Amniotic epithelial cell (primary cell): ENCODE measurements at regions not wholly inside any gene's neighbourhood (a gene's known extent, or its start where the extent isn't known, plus 50 kb on each side); places are given as distances from the start of the nearest gene placed in this dataset.
"Not testable (repeated sequence)": the region's sequence is repeated elsewhere in the genome, so short reads cannot be mapped to it uniquely, and the experiment has no call there.

Experiments
- DNase-seq: peaks from one replicate; pipeline ENCODE4 v3.0.0-alpha.2; 2010; ENCODE audit warnings: low read depth

DNA sequence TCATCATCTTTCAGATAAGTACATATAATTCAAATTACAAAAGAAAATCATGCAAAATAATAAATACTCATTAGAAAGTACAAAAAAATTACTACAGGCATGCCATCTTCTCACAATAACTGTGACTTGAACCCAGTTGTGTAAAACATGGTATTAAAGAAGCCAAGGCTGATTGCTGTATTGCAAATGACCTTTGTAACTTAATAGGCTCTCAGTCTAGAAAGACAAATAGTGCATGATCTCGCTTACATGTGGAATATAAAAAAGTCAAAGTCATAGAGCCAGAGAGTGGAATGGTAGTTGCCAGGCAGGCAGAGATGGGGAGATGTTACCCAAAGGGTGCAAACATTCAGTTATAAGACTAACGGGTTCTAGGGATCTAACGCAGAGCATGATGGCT lies 626.1 kb downstream of the COL12A1 start:
- no peak for DNase-seq

DNA sequence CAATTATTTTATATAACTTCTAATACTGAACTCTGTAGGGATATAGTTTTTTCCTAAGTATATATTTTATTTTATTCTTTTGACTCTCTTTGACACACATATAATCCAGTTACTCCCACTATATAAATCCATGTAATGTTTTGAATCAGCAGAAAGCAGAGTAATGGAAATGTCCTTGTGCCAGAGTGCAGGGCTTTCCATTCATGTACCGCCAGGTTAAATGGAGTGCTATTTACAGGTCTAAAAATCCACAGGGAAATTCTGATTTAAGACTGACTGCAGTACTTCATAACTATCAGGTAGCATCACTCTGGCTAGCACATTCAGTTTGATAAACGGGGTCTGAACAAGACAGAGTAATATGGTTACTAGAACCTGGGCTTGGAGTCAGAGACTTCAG lies 626.8 kb downstream of the COL12A1 start:
- DNase-seq = no peak

DNA sequence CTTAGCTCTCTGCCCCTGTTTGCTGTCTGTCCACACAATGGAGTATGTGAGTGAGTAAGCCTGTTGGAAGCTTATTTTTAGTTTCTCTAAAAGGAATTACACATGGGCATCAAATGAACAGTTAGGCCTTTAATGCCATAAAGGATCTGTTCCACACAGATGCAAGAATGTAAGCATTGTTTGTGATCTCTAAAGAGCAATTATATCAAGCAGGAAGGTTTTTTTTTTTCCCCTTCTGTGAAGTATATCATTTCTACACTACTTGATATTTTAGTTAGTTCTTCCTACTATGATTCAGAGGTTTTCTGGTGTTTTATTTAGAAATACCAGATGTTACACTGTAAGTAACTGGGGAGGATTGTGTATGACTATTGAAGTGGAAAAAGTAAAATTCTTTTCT lies 627.5 kb downstream of the COL12A1 start:
- DNase-seq = peak; percentile 92

DNA sequence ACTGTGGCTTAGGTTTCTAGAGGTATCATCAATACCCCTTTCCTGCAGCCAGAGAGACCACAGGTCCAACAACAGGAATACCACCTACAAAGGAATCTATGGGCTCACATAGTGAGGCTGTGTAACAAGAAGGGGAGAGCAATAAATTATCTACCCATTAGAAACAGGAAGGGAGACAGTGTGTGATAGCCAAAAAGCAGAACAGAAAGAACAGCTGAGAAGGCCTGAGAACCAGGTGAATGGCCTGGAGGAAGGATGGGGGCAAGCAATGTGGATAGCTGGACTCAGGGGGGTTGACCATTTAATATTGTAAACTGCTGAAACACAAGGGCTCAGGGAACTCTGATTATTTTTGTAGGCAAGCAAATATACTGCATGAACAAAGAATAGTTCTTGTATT lies 628.2 kb downstream of the COL12A1 start:
- no peak for DNase-seq

DNA sequence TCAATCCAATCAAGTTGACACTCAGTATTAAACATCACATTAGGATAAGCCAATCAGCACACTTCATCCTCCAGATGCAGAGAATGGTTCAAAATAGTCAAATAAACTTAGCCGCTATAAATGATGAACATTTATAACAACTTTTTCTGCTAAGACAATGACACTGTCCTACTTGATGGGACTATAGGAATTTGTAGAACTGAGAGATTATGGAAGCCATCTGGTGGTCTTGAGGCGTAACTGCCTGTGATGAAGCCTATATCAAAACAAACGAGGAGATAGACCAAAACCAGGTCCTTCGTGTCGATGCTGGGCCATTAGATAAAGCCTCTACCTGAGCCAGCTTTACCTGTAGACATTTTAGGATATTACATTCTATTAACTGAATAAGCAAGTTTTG lies 631.1 kb downstream of the COL12A1 start:
- DNase-seq = peak; percentile 52

DNA sequence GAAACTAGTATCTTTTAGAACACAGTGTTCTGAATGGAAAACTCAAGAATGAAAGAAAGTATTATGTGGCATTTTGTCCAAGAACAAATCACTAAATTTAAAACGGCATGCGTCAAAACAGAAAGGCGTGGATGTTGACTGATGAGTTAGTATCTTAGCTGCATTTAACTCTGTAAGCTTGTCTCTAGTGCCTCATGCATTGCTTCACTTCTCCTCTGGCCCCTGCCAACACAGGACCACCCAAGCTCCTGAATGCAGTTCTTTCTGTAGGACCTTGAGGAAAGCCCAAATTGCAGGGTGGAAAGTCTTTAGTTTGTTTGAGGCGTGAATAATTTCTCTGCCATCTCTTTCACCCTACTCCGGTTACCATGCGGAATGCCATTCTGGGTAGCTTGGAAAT lies 632.2 kb downstream of the COL12A1 start:
- DNase-seq = peak; percentile 73

DNA sequence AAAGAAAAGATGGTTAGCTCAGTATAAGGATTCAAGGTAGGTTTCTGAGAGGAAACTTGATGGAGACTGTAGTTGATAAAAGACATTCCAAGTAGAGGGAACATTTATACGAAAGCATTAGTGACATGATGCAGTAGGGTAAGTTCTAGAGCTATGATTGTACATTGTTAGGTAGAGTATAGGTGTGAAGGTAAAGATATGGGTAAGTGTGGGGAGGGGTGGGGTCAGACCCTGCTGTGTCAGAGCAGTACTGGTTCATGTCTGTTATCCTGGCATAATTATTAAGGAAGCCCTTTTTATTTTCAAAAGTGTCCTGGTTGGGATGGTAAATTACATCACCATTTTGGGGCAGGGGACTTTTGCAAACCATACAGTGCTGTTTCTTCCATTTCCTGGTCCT lies 635.8 kb downstream of the COL12A1 start:
- no peak for DNase-seq

DNA sequence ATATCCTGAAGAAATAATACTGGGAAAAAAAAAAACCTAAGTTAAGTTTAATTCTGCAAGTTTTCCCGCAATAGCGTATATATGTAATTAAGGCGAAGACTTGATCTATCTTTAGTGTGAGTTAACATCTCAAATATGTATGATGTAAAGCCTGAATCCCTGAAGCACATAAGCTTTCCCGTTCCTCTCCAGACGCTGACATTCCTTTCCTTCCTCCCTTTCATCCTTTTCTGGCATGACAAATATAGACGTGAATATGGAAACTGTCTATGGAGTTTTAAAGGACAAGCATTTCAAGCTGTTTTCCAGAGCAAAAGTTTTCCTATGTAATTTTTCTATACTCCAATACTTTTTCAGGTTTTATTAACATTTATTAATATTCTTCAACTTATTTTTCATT lies 637.0 kb downstream of the COL12A1 start:
- peak; percentile 78 for DNase-seq

DNA sequence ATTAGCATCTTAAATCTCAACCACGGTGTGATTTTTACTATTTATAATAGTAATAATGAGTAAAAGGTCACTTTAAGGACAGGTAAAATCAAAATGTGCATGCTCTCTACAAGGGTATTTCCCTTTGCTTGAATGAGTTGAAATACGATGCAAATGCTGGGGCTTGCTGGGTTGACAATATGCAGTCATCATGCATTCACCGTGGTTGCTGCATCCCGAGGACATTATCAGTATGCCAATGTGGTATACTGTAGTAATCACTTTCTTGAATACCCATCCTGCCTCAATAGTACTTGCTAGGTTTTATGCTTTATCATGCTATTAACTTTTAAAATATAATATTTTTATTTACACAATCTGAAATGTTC lies 637.9 kb downstream of the COL12A1 start:
- not testable (repeated sequence) for DNase-seq

DNA sequence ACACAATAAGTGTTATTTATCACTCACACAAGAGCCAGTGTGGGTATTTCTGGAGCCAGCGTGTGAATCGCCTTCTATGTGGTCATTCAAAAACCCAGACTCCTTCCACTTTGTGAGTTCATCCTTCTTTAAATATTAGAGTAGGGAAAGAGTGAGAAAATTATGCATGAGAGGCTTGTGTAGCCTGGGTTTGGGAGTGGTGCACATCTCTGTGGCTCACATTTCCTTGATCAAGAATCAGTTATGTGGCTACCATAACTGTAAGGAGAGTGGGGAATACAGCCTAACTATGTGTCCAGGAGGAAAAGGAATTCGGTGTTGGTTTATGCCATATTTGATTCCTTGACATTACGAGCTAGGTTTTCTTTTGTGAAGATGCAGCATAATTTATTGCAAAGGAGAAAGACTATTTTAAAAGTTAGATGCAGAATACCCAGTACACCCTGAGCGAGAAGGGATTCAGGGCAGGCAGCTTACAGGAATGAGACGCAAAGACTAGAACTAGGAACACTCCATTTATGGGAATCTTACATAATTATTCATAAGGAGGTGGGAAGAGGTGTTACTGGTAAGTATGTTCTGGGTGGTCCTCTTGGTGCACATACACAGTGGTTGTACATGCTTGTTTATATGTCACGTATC lies 638.5 kb downstream of the COL12A1 start:
- DNase-seq = no peak

DNA sequence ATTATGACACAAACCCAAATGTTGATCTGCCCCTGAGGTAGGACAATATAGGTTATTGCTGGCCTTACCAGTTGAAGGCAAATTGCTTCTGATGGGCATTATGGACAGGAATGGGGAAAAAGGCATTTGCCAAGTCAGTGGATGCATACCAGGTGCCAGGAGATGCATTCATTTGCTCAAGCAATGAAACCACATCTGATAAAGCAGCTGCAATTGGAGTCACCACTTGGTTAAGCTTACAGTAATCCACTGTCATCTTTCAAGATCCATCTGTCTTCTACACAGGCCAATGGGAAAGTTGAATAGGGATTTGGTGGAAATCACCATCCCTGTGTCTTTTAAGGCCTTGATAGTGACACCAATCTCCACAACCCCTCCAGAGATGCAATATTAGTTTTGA lies 648.6 kb downstream of the COL12A1 start:
- peak; percentile 59 for DNase-seq

DNA sequence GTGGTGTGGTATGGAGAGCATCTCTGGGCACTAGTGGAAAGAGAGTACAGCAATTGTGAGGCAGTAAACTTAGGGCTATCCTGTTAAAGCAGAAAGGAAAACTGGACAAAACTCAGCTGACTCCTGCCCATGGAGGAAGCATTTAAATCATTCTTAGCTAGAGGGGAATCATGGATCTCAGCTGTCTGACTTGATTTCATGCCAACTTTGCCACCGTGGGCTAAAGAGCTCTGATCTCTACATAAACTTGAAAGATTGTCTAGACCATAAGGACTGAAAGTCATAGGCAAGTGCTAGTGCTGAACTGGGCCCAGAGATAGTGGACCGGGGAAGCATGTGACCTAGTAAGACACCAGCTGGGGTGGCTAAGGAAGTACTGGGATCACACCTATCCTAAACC lies 651.8 kb downstream of the COL12A1 start:
- DNase-seq = no peak

DNA sequence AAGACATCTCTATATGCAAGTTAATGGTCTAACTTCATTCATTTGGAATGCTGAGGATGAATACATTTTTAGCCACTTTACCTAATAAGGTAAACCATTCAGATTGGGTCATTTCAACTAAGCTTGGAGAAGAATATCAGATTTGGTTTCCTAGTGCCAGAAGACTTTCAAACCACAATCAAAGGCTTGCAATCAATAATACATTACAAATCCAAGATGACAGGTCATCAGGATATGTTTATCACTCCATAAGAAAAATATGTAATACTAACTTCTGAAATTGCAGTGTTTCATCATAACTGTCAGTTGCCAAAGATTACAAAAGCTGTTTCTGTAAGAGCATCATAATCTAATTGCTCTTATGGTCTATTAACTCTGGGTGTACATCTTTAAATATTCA lies 654.0 kb downstream of the COL12A1 start:
- DNase-seq = peak; percentile 97

DNA sequence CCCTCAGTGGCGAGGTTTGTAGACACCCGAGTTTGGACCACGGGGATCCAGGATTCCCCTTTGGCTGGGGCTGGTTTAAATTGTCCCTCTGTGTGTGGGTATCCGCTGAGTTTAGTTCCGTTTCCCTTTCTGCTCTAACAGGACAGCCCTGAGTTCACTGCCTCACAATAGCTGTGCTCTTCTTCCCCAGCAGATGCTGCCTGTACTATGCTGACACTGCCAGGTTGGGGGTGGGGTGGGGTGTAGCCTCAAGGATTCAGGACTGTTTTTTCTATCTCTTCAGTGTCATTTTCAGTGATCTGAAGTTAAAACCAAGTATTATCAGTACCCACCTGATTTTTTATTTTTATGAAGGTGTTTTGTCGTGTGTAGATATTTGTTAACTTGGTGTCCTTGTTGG lies 655.0 kb downstream of the COL12A1 start:
- DNase-seq = no peak

DNA sequence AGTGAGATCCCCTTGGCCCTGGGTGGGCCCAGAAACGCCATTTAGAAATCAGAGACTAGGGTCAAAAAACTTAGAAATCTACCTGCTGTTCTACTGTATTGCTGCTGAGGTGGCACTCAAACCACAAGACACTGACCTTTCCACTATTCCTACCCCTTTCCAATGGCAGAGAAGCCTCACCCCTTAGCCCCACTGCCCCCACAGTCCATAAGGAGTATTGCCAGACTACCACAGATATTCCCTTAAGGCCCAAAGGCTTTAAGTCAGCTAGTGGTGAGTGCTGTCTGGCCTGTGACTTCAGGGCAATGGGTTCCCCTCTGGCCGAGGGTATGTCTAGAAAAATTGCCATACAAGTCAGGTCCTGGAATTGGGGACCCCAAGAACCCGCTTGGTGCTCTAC lies 656.1 kb downstream of the COL12A1 start:
- no peak for DNase-seq

DNA sequence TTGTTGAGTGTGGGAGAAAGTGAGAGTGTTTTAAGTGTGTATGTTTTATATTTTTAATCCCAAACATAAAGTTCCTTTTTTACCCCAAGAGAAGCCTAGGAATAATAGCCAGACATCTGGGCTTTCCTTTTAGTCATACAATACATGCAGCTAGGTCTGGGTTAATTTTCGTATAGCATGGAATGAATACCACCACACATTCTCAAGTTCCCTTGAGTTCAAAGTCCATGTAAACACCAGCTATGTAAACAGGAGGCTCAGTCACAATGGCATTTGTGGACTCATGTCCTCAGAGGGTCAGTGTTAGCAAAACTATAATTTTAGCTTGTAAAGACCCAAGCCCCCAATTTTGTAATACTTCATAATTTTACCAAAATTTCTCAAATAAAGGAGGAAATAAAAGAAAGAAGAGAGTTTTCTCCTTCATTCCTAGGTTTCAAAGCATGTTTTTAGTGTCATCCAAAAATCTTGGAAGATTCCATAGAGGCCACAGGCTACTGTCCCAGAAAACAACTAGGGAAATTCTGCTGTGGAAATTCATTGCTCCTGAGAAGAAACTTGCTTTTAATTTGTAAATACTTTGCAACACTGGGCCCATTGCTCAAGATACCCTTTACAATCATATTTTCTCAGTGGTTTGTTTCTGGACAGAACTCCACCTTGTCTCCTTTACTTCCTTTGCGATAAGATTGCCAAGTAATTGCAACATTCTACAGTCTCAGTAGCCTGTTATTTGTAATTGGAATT lies 671.2 kb downstream of the COL12A1 start:
- DNase-seq = peak; percentile 95

DNA sequence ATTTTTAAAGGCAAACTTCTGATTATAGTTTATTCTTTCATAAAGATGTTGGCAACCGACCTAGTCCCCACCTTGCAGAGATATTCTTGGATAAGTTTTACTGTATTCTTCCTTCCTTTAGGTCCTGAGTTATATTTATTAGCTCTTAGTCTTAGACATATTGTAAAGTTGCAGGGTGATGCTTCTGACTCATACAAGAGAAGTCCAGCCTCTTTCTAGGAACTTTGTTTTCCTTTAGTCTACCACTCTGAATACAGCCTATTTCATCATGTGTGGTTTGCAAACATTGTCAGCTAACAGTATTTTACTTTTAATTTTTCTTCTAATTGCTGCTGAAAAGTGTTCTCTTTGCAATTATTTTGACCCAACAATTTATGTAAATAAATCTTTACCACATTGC lies 686.7 kb downstream of the COL12A1 start:
- peak; percentile 84 for DNase-seq

DNA sequence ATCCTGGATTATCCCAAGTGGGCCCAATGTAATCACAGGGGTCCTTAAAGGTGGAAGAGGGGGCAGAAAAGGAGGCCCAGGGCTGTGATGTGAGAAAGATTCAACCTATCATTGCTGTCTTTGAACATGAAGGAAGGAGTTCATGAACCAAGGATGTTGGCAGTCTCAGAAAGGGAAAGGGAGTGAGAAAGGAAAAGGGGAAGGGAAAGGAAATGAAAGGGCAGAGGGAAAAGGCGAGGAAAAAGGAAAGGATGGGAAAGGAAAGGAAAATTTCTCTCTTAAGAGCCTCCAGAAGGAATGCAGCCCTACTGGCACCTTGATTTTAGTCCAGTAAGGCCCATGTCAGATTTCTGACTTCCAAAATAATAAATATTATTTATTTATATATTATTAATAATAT lies 687.8 kb downstream of the COL12A1 start:
- no peak for DNase-seq

DNA sequence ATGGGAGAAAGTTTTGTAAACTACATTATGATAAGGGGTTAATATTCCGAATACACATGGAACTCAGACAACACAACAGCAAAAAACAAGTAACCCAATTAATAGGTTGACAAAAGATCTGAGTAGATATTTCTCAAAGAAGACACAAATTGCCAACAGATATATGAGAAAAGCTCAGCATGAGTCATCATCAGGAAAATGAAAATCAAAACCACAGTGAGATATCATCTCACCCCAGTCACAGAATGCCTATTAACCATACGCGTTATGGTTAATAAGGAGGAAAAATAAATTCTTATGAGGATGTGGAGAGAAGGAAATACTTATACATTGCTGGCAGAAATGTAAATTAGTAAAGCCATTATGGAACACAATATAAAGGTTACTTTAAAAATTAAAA lies 695.0 kb downstream of the COL12A1 start:
- peak; percentile 65 for DNase-seq

DNA sequence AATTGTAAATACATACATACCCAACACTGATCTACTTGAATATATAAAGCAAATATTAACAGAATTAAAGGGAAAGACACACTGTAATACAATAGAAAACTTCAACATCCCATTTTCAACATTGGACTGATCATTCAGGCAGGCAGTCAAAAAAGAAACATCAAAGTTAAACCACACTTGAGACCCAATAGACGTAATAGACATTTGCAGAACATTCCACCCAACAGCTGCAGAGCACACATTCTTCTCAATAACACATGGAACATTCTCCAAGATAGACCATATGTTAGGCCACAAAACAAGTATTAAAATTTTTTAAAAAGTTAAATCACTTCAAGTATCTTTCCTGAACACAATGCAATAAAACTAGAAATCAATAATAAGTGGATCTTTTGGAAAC lies 698.2 kb downstream of the COL12A1 start:
- DNase-seq = no peak

DNA sequence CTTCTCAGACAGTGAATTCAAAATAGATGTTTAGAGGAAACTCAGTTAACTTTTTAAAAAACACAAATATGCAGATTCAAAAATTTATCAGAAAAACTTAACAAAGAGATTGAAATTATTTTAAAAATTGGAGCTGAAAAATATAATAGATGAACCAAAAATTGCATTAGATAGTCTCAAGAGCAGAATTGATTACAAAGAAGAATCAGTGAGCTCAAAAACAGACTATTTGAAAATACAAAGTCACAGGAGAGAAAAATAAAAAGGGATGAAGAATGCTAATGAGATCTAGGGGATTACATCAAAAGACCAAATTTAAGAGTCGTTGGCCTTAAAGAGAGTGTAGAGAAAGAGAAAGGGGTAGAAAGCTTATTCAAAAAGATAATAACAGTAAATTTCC lies 700.5 kb downstream of the COL12A1 start:
- DNase-seq = no peak

DNA sequence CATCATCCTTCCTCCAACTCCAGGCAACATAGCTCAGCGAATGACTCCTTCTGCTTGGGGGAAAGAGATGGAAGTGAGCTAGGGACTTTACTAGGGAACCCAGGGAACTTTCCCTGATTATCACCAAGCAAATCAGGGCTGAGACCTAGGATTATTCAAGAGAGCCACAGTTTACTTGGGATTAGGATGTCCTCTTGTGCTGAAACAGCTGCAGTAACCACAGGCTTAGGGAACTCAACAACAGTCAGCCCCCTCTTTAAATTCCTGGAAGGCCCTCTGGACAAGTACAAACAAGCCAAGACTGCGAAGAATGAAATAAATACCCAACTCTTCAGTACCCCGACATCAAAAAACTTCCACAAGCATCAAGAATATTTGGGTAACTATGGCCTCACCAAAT lies 700.9 kb downstream of the COL12A1 start:
- DNase-seq = no peak

DNA sequence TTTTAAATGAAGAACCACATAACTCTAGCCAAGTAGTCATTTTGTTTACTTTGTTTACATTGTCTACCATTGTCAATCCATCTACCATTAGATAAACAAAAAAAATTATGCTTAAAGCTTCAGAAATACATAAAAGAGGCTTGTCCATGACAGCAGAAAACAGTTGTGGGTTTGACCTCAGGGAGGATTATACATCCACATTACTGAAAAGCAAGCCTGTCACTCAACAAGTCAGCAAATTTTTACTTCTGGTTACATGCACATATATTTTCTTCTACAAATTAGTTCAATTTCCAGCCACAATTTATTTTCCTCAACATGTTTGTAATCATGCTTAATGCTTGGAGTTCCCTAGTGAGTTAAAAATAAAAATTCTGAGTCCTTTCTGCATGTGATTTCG lies 713.3 kb downstream of the COL12A1 start:
- DNase-seq = no peak

DNA sequence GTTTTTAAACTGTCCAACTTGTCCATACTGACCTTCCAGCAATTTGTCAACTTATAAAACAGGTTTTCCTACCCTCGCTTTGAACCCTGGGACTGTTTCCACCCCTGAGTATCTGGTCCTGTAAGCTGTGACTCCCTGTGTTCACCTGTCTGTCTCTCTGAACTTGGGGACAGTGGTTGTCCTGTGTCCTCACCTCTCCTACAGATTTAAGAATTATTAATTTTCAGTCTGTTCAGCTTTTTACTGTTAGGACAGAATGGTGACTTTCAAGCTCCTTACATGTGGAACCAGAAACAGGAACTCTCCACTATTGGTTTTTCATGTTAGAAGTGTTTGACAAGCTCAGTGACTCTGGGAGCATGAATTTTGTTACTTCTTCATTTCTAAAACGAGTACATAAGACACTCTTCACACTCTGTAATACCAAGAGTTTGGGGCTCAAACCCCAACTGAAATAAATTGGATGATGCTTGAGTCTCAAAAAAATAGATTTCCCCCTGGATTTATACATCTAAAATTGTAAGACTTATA lies 713.9 kb downstream of the COL12A1 start:
- no peak for DNase-seq
